ENCODE measurements at regions not wholly inside any gene's neighbourhood (a gene's known extent, or its start where the extent isn't known, plus 50 kb on each side); places are given as distances from the start of the nearest gene placed in this dataset.

DNA sequence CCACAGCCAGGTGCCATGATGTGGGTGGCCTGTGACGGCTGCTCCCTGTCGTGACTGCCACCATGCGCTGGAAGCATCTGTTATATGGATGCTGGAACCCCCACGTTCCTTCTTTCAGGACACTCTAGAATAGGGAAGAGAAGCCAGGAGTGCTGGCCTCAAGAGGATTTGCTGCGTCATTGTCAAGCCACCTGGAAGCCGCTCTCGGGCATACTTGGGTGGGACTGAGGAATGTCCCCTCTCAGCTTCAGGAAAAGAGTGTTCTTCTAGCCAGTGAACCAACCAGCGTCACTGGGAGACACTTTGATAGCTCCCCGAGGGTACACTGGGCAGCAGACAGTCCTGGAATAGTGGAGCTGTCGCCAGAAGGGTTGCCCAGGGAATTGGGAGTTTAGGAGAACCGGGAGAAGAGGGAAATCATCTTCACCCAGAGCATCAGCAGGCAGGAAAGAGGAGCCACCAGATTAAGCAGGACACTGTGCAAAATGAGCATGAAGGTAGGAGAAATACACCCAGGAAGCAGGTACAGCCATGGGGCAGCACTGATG lies 130.8 kb upstream of the SASH1 start:
- intact Hi-C loops (cut with DNase I; ENCODE audit: low total_unique reads) = no loop called here
- no peak overlapping the region for H3K4me3 ChIP-seq
- no peaks in the 10 kb centered on the region for H3K4me1 ChIP-seq
- TF ChIP-seq POLR2A (IDR thresholded peaks at IDR 0.05) = no peak
- TF ChIP-seq, protein P1, sequence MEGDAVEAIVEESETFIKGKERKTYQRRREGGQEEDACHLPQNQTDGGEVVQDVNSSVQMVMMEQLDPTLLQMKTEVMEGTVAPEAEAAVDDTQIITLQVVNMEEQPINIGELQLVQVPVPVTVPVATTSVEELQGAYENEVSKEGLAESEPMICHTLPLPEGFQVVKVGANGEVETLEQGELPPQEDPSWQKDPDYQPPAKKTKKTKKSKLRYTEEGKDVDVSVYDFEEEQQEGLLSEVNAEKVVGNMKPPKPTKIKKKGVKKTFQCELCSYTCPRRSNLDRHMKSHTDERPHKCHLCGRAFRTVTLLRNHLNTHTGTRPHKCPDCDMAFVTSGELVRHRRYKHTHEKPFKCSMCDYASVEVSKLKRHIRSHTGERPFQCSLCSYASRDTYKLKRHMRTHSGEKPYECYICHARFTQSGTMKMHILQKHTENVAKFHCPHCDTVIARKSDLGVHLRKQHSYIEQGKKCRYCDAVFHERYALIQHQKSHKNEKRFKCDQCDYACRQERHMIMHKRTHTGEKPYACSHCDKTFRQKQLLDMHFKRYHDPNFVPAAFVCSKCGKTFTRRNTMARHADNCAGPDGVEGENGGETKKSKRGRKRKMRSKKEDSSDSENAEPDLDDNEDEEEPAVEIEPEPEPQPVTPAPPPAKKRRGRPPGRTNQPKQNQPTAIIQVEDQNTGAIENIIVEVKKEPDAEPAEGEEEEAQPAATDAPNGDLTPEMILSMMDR (IDR thresholded peaks at IDR 0.05) = no peak
- no peak for TF ChIP-seq POLR2AphosphoS5 (IDR thresholded peaks at IDR 0.05)
- no peak for DNase-seq (ENCODE audit: low spot score in 2 of 2)
- no peaks in the 10 kb centered on the region for H3K9me3 ChIP-seq
- H3K36me3 ChIP-seq = no peaks in the 10 kb centered on the region
- H3K27ac ChIP-seq = no peak overlapping the region
- no peaks in the 10 kb centered on the region for H3K27me3 ChIP-seq

DNA sequence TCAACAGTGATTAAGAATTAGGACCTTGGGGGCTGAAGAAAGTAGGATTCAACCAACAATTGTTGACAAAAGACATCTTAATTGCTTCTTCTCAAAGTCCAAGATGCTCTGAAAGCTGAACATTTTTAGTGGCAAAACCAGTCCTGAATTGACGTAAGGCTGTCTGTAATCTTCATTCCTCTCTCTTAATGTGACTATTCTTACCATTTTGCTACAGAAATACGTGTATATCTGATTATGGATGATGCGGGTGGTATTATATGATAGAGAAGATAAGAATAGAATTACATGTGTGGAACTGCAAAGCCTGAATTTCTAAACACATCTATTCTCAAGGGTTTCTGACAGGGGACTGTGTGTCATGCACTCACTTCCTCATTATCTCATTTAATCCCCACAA lies 130.3 kb upstream of the SASH1 start:
- intact Hi-C loops (cut with DNase I; ENCODE audit: low total_unique reads) = no loop called here
- H3K27me3 ChIP-seq = no peaks in the 10 kb centered on the region
- no peak overlapping the region for H3K27ac ChIP-seq
- DNase-seq (ENCODE audit: low spot score in 2 of 2) = no peak
- no peaks in the 10 kb centered on the region for H3K9me3 ChIP-seq
- TF ChIP-seq, protein P1 (IDR thresholded peaks at IDR 0.05) = no peak
- TF ChIP-seq POLR2A (IDR thresholded peaks at IDR 0.05) (no peak), POLR2AphosphoS5 (IDR thresholded peaks at IDR 0.05) (no peak)
- no peak overlapping the region for H3K4me3 ChIP-seq
- H3K4me1 ChIP-seq = no peaks in the 10 kb centered on the region
- no peaks in the 10 kb centered on the region for H3K36me3 ChIP-seq

DNA sequence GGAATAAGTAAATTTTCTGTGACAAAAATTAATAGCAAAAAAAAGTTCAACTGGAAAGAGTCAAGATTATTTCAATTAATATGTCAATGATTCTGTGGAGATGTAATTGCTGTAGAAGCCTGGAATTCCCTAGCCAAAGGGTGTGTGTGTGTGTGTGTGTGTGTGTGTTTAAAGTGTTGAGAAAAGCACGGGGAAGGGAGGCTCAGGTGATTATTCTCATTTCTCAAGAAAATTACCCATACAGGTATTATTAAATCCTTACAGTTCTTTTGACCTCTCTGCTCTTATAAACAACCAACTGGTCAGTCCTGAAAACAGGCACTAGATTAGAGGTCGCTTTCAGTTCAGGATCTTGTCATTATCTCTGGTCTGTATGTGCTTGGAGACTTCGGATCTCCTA lies 129.3 kb upstream of the SASH1 start:
- no peak overlapping the region for H3K4me3 ChIP-seq
- no peak for DNase-seq (ENCODE audit: low spot score in 2 of 2)
- no peak overlapping the region for H3K27ac ChIP-seq
- TF ChIP-seq, protein P1 (IDR thresholded peaks at IDR 0.05) = no peak
- TF ChIP-seq POLR2A (IDR thresholded peaks at IDR 0.05) (no peak), POLR2AphosphoS5 (IDR thresholded peaks at IDR 0.05) (no peak)
- no peaks in the 10 kb centered on the region for H3K4me1 ChIP-seq
- no peaks in the 10 kb centered on the region for H3K27me3 ChIP-seq
- H3K9me3 ChIP-seq = no peaks in the 10 kb centered on the region
- intact Hi-C loops (cut with DNase I; ENCODE audit: low total_unique reads) = no loop called here
- no peaks in the 10 kb centered on the region for H3K36me3 ChIP-seq

DNA sequence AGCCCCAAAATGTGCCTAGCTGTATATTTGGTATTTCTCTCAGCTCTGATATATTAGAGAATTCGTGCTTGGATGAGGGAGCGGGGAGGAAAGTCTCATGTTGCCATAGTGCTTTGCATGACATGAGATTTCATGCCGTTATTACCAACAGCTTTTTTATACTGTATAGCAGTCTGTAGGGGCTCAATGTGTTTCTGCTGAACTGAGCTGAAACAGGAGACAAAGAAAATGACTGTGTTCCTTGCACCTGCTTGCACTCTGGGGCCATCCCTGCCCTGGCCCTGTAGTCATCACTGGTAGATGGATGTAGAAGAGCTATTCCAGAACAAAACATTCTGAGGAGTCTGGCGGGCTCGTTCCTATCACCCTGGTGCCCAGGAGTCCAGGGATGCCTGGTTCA lies 128.0 kb upstream of the SASH1 start:
- intact Hi-C loops (cut with DNase I; ENCODE audit: low total_unique reads) = no loop called here
- Histone ChIP-seq H3K4me1 (no peaks in the 10 kb centered on the region), H3K9me3 (no peaks in the 10 kb centered on the region), H3K27ac (no peak overlapping the region), H3K27me3 (no peaks in the 10 kb centered on the region), H3K4me3 (no peak overlapping the region), H3K36me3 (no peaks in the 10 kb centered on the region)
- TF ChIP-seq POLR2AphosphoS5 (IDR thresholded peaks at IDR 0.05) (no peak), POLR2A (IDR thresholded peaks at IDR 0.05) (no peak)
- TF ChIP-seq, protein P1 (IDR thresholded peaks at IDR 0.05) = no peak
- no peak for DNase-seq (ENCODE audit: low spot score in 2 of 2)

DNA sequence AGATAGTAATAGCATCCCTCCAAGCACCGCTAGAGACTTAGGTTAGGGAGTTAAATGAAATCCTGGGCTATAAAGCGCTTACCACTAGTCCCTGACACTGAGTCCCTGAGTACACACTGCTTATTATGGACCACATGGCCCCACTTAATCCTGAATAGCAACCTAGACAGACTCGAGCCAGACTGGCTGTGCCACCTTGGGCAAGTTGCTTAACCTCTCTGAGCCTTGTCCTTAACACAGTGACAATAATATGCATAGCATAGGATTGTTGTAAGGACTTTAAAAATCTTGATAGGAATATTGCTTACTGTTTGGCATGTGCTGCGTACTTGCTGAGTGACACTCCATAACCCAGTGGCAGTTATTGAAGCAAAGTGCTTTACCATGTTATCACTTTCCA lies 125.6 kb upstream of the SASH1 start:
- Histone ChIP-seq H3K9me3 (no peaks in the 10 kb centered on the region), H3K27ac (peak overlapping the region in 1 of 2 donors; percentile 66), H3K27me3 (no peaks in the 10 kb centered on the region), H3K4me3 (no peak overlapping the region), H3K36me3 (no peaks in the 10 kb centered on the region), H3K4me1 (no peaks in the 10 kb centered on the region)
- DNase-seq (ENCODE audit: low spot score in 2 of 2) = no peak
- TF ChIP-seq POLR2AphosphoS5 (IDR thresholded peaks at IDR 0.05) = no peak
- intact Hi-C loops (cut with DNase I; ENCODE audit: low total_unique reads) = no loop called here

DNA sequence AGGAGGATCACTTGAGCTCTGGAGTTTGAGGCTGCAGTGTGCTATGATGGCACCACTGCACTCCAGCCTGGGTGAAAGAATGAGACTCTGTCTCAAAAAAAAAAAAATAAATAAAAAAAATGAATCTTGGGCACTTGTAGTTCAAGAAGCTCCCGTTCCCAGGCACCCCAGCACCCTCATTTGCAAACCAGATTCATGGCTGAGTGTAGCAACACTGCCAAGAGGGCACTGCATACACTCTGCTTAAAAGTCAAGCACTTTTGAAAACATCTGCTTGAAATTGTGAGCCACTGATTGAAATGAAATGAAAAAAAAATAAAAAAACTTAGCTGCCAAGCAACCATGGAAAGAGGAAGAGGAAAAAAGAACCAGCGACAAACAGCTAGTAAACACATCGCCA lies 124.7 kb upstream of the SASH1 start:
- Histone ChIP-seq H3K27me3 (no peaks in the 10 kb centered on the region), H3K9me3 (no peaks in the 10 kb centered on the region), H3K4me3 (no peak overlapping the region), H3K4me1 (no peaks in the 10 kb centered on the region), H3K36me3 (no peaks in the 10 kb centered on the region), H3K27ac (peak overlapping the region; percentile 19 to 69)
- TF ChIP-seq, protein P1 (IDR thresholded peaks at IDR 0.05) = no peak
- TF ChIP-seq POLR2AphosphoS5 (IDR thresholded peaks at IDR 0.05) = no peak
- TF ChIP-seq POLR2A (IDR thresholded peaks at IDR 0.05) = no peak
- intact Hi-C loops (cut with DNase I; ENCODE audit: low total_unique reads) = no loop called here
- DNase-seq (ENCODE audit: low spot score in 2 of 2) = no peak

Data from breast epithelium (tissue), 4 donors.